MM.1S (cell line): ENCODE measurements at regions not wholly inside any gene's neighbourhood (a gene's known extent, or its start where the extent isn't known, plus 50 kb on each side); places are given as distances from the start of the nearest gene placed in this dataset.

Experiments
- CTCF ChIP-seq: fragments of 300-600 bp; sonication (generic); IDR thresholded peaks from 2 replicates; pipeline ENCODE4 v1.5.1; 2016; ENCODE audit warnings: antibody characterized with exemption, low read length, mixed read lengths
- EZH2 ChIP-seq: fragments of 300-600 bp; sonication (generic); optimal IDR thresholded peaks from 2 replicates; pipeline ENCODE3; 2017; ENCODE audit warnings: low read depth, mild to moderate bottlenecking, antibody characterized with exemption, low read length, mixed read lengths

DNA sequence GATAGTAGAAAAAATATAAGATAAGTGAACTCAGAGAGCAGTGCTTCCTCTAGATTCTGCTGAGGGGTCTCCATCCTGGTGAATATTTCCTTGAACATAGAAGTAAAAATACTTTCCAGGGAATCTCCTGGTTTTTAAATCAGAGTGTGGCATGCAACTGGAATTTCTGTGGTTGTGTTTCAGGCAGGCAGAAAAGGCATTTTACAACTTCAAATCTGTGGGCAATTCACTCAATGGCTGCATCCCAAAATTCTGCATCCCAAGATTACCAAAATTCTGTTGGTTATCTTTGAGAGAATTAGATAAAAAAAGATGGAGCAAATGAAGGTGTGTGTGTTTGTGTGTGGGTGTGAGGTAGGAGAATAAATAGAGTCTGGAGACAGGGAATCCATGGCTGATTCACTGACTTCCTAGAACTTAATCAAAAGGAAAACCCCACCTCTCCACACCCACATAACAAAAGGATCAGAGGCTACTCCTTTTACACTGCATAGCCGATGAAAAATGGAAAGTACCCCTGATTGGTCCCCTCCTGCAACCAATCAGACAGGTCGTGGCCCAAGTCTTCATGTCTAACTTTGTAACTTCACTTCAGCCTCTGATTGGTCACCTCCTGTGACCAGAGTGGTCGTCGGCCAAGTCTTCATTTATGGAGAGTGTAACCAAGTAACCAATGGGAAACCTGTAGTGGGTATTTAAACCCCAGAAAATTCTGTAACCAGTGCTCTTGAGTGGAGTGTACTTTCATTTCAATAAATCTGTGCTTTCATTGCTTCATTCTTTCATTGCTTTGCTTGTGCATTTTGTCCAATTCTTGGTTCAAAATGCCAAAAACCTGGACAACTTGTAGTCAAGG, 112.8 kb downstream of the DLEU7 start:
- TF ChIP-seq CTCF (no peak), EZH2 (no peak)
